Body of pancreas (tissue), 4 donors: ENCODE measurements at regions not wholly inside any gene's neighbourhood (a gene's known extent, or its start where the extent isn't known, plus 50 kb on each side); places are given as distances from the start of the nearest gene placed in this dataset.

Experiments used
- ATAC-seq: fragments of 150-250 bp; one replicate; pipeline ENCODE4 v1.9.1; 2016
- DNase-seq, 4 donors: peaks; one replicate each; pipeline ENCODE4 v3.0.0-alpha.2; 2019
- H3K27ac ChIP-seq, 4 donors: fragments of 200-600 bp; sonication (generic); 1 replicate in 3 of 4; 2 replicates in 1 of 4; pipeline versions ENCODE4 v1.5.1 to v1.6.1; 2016 to 2019; ENCODE audit warnings: mild to moderate bottlenecking in 1 of 4, mixed read lengths in 1 of 4, moderate library complexity in 1 of 4
- H3K27me3 ChIP-seq, 2 donors: fragments of 200-600 bp; sonication (generic); one replicate each; pipeline ENCODE4 v1.6.0; 2016; ENCODE audit warnings: mild to moderate bottlenecking in 1 of 2
- H3K36me3 ChIP-seq, 2 donors: fragments of 200-600 bp; sonication (generic); replicated peaks in 1 of 2; 2 replicates each; pipeline ENCODE4 v1.5.1; 2016; ENCODE audit warnings: low read depth in 2 of 2; ENCODE audit not compliant: insufficient read depth in 1 of 2
- H3K4me1 ChIP-seq: fragments of 200-600 bp; sonication (generic); one replicate; pipeline ENCODE4 v1.6.0; 2016
- H3K4me3 ChIP-seq, 2 donors: fragments of 200-600 bp; sonication (generic); 1 replicate in 1 of 2; 2 replicates in 1 of 2; pipeline ENCODE4 v1.5.1; 2016 to 2019
- H3K9me3 ChIP-seq, 3 donors: fragments of 200-600 bp; sonication (generic); 1 replicate in 2 of 3; 2 replicates in 1 of 3; pipeline ENCODE4 v1.5.1; 2016
- POLR2A ChIP-seq, 3 donors: fragments of 450-650 bp; IDR thresholded peaks; one replicate each; pipeline ENCODE4 v1.6.1; 2016; ENCODE audit warnings: antibody characterized with exemption in 3 of 3, mild to moderate bottlenecking in 2 of 3
- WGBS, 2 donors: methylation state at CpG; one replicate each; pipeline ENCODE4 v1.1.5; 2017; 5-methylcytosine and 5-hydroxymethylcytosine counted together
- intact Hi-C: fragments of 100-400 bp; cut with DNase I; formaldehyde crosslinking; loops from one replicate; pipeline ENCODE4 v1.15.1; 2023
- TF ChIP-seq, protein P1 (sequence below), 7 experiments: fragments of 450-650 bp in 4 of 7; fragments of 200-600 bp in 3 of 7; sonication (generic) in 3 of 7; IDR thresholded peaks; one replicate each; pipeline ENCODE4 v1.5.1; 2016 to 2019; ENCODE audit warnings: antibody characterized with exemption in 7 of 7

DNA sequence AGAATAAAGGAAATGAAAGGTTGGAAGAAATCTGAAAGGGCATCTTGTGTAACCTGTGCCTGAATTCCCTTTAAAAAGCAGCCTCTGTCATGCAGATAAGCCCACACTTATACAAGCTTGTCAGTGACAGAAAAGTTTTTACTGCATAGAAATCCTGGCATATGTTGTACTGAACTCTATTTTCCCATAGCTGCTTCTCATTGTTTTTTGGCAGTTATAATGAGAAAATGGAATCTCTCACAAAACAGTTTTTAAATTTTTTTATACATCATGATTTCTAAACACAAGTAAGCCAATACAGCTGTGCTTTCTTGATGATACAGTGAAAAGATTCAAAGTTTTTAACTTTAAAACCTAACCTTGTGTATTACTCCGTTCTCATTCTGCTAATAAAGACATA lies 511.4 kb upstream of the ARX start:
- TF ChIP-seq, protein P1, sequence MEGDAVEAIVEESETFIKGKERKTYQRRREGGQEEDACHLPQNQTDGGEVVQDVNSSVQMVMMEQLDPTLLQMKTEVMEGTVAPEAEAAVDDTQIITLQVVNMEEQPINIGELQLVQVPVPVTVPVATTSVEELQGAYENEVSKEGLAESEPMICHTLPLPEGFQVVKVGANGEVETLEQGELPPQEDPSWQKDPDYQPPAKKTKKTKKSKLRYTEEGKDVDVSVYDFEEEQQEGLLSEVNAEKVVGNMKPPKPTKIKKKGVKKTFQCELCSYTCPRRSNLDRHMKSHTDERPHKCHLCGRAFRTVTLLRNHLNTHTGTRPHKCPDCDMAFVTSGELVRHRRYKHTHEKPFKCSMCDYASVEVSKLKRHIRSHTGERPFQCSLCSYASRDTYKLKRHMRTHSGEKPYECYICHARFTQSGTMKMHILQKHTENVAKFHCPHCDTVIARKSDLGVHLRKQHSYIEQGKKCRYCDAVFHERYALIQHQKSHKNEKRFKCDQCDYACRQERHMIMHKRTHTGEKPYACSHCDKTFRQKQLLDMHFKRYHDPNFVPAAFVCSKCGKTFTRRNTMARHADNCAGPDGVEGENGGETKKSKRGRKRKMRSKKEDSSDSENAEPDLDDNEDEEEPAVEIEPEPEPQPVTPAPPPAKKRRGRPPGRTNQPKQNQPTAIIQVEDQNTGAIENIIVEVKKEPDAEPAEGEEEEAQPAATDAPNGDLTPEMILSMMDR (IDR thresholded peaks at IDR 0.05), result no peak
- no peak for TF ChIP-seq POLR2A (IDR thresholded peaks at IDR 0.05)
- no peak overlapping the region for H3K27ac ChIP-seq
- H3K4me3 ChIP-seq, result no peak overlapping the region
- no peaks in the 10 kb centered on the region for H3K4me1 ChIP-seq
- no peaks in the 10 kb centered on the region for H3K9me3 ChIP-seq
- 58 to 77% methylated on average over 1 of the region's 1 CpG for WGBS, 2 donors
- DNase-seq (no peak), ATAC-seq (no peak)
- no peaks in the 10 kb centered on the region for H3K36me3 ChIP-seq
- no peaks in the 10 kb centered on the region for H3K27me3 ChIP-seq
- intact Hi-C loops, result no loop called here

DNA sequence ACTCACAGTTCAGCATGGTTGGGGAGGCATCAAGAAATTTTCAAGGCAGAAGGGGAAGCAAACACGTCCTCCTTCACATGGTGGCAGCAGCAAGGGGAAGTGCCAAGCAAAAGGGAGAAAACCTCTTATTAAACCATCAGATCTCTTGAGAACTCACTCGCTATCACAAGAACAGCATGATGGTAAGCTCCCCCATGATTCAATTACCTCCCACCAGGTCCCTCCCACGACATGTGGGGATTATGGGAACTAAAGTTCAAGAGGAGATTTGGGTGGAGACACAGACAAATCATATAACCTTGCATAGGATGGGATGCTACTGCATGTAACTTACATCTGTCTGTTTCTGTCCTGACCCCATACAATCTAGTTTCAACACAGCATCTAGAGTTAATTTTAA lies 511.8 kb upstream of the ARX start:
- Histone ChIP-seq H3K27ac (no peak overlapping the region), H3K27me3 (no peaks in the 10 kb centered on the region), H3K4me1 (no peaks in the 10 kb centered on the region), H3K4me3 (no peak overlapping the region), H3K9me3 (no peaks in the 10 kb centered on the region), H3K36me3 (no peaks in the 10 kb centered on the region)
- ATAC-seq (no peak), DNase-seq (no peak)
- 52 to 53% methylated on average over 3 of the region's 3 CpGs for WGBS, 2 donors
- intact Hi-C loops, result no loop called here
- TF ChIP-seq, protein P1 (IDR thresholded peaks at IDR 0.05), result no peak
- TF ChIP-seq POLR2A (IDR thresholded peaks at IDR 0.05), result no peak

GRCh38 chrX:25531096-25531495 lies 515.3 kb upstream of the ARX start:
- intact Hi-C loops, result no loop called here
- H3K27ac ChIP-seq, result no peak overlapping the region
- DNase-seq (no peak), ATAC-seq (no peak)
- no peaks in the 10 kb centered on the region for H3K4me1 ChIP-seq
- no peak overlapping the region for H3K4me3 ChIP-seq
- H3K36me3 ChIP-seq, result no peaks in the 10 kb centered on the region
- H3K27me3 ChIP-seq, result no peaks in the 10 kb centered on the region
- TF ChIP-seq, protein P1 (IDR thresholded peaks at IDR 0.05), result no peak
- TF ChIP-seq POLR2A (IDR thresholded peaks at IDR 0.05), result no peak
- H3K9me3 ChIP-seq, result no peaks in the 10 kb centered on the region
- 65 to 100% methylated on average over 1 of the region's 1 CpG for WGBS, 2 donors

GRCh38 chrX:25534091-25534490 lies 518.3 kb upstream of the ARX start:
- Histone ChIP-seq H3K9me3 (no peaks in the 10 kb centered on the region), H3K4me1 (no peaks in the 10 kb centered on the region), H3K27ac (no peak overlapping the region), H3K4me3 (no peak overlapping the region), H3K36me3 (no peaks in the 10 kb centered on the region), H3K27me3 (no peaks in the 10 kb centered on the region)
- TF ChIP-seq, protein P1 (IDR thresholded peaks at IDR 0.05), result no peak
- TF ChIP-seq POLR2A (IDR thresholded peaks at IDR 0.05), result no peak
- DNase-seq (no peak), ATAC-seq (no peak)
- intact Hi-C loops, result no loop called here
- 0 to 56% methylated on average over 1 of the region's 1 CpG for WGBS, 2 donors

DNA sequence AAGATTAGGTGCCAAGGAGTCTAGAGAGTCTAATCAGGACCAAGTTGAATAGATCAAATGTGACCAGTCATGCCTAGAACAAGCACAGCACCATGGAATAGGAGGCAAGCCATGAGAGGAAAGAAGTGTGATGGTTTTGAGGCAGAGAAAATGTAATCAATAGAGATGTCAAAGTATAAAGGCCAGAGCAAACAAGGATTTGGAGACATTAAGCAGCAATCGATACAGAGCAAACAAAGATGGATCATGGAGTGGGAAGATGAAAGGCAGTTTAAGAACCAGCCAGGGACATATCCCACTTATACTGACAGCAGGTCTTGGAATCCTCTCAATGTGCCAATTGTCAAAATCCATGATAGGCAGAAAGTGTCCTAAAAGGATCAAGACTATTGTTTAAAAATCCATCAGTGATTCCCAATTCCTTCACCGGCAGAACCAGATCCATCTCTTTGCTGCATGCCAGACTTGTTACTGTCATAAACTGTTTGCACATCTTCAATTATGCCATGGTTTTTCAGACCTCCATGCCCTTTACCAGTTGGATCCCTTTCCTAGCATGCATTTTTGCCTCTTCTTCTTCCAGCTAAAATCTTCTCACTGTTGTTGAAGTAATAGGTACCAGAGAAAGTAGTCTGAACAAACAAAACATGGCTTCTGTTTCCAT lies 520.7 kb upstream of the ARX start:
- Histone ChIP-seq H3K27me3 (no peaks in the 10 kb centered on the region), H3K4me1 (no peaks in the 10 kb centered on the region), H3K36me3 (no peaks in the 10 kb centered on the region), H3K9me3 (no peaks in the 10 kb centered on the region), H3K4me3 (no peak overlapping the region), H3K27ac (no peak overlapping the region)
- ATAC-seq (no peak), DNase-seq (no peak)
- WGBS, 2 donors, result 5 to 13% methylated on average over 2 of the region's 2 CpGs
- intact Hi-C loops, result no loop called here
- TF ChIP-seq, protein P1 (IDR thresholded peaks at IDR 0.05), result no peak
- TF ChIP-seq POLR2A (IDR thresholded peaks at IDR 0.05), result no peak
